Fibroblast of villous mesenchyme (primary cell): ENCODE measurements at regions not wholly inside any gene's neighbourhood (a gene's known extent, or its start where the extent isn't known, plus 50 kb on each side); places are given as distances from the start of the nearest gene placed in this dataset.

ENCODE experiments used
- DNase-seq: peaks from one replicate; pipeline ENCODE4 v3.0.0-alpha.2; 2010; ENCODE audit warnings: low read depth
- H3K4me3 ChIP-seq: 2 replicates; pipeline ENCODE4 v1.5.1; 2011; ENCODE audit warnings: low read depth, mild to moderate bottlenecking, low read length
- CTCF ChIP-seq: IDR thresholded peaks from 2 replicates; pipeline ENCODE4 v1.5.1; 2012; ENCODE audit warnings: low read depth, mild to moderate bottlenecking, low read length; ENCODE audit not compliant: insufficient read depth

DNA sequence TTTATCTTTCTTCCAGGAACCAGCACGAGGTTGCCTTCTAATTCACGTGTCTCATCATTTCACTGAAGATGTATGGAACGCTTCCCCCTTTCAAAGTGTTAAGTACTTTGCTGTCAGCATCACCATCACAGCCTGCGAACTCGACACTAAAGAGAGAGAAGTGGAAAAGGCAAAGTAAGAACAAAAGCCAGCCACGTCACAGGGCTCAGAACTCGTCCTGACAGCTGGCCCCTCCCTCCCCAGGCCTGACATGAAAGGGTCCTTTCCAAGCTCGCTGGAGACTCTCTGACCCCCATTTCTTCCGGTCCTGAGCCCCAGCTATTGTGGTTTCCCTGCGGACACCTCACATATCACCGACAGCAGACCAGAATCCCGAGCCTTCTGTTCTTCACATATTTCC, 177.8 kb upstream of the NTM start:
- TF ChIP-seq CTCF: no peak
- H3K4me3 ChIP-seq: no peak overlapping the region
- no peak for DNase-seq

GRCh38 chr11:131193031-131193501, 177.3 kb upstream of the NTM start:
- no peak overlapping the region for H3K4me3 ChIP-seq
- no peak for DNase-seq
- no peak for TF ChIP-seq CTCF

- no peak overlapping the region for H3K4me3 ChIP-seq
- TF ChIP-seq CTCF: no peak
- DNase-seq: no peak
Measured at GRCh38 chr11:131194726-131195125, 175.7 kb upstream of the NTM start.

DNA sequence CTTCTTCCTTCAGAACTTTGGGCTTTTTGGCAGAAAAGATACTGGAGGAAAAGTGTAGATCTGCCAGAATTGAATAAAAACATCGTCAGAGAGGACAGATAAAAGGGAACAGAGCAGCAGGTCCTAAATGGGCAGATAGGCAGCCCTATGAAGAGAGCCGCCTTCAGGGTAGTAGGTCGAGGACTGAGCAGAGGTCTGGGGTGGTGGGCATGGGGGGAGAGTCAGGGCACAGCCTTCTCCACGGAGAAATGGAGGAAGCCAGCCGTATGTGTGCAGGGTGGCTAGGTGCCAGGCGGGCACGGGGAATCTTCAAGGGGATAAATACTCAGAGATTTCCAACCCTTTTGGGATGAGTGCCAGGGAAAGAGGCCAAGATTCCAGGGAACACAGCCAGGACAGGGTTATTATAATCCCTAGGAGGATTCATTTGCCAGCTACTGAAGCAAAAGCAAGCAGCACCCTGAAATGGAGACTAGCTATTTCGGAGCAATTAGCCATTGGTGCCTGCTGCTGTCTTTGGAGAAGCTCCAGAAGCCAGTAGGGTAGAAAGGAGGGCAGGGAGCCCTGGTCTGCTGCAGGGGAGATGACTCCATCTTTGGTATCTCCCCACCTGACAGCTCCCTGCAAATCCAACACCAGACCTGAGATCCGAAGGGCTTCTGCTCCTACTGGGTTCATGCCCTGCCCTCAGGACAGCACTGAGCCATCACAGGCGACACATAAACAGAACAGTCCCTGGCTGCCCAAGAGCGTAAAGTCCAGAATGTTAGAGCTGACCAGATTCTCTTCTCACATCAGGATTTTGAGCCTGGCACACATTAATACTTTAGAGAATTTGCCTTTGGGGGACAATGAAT, 174.5 kb upstream of the NTM start:
- TF ChIP-seq CTCF: no peak
- no peak overlapping the region for H3K4me3 ChIP-seq
- DNase-seq: peak; percentile 1

- no peak overlapping the region for H3K4me3 ChIP-seq
- DNase-seq: no peak
- no peak for TF ChIP-seq CTCF
Measured at GRCh38 chr11:131198161-131199014, 172.0 kb upstream of the NTM start.

DNA sequence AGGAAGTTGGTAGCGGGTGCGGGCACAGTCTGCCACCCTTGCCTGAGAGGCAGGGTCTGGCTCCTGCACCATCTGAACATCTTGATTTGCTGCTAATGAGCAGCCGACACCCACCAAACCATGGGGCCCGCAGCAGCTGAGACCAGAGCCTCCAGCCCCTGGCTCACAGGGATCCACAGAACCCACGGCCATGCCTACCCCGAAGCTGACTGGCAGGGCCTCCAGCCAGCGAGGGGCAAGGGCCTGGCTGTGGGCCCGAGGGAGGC, 171.5 kb upstream of the NTM start:
- no peak for DNase-seq
- no peak for TF ChIP-seq CTCF
- H3K4me3 ChIP-seq: no peak overlapping the region
